Keratinocyte (primary cell): ENCODE measurements at regions not wholly inside any gene's neighbourhood (a gene's known extent, or its start where the extent isn't known, plus 50 kb on each side); places are given as distances from the start of the nearest gene placed in this dataset.

Experiments
- DNase-seq: peaks from one replicate; pipeline ENCODE4 v3.0.0-alpha.2; 2011; ENCODE audit warnings: low read depth, missing footprints, low spot score
- FAIRE-seq: peaks from 2 replicates; lab custom pipeline; 2011; peaks lifted over from hg19 to GRCh38; lab: Jason Lieb, UNC
- H2AFZ ChIP-seq: 2 replicates; pipeline ENCODE4 v1.6.0; 2012; ENCODE audit warnings: low read length, control low read depth, inconsistent platforms; ENCODE audit not compliant: control insufficient read depth
- H3K27ac ChIP-seq: 2 replicates; pipeline ENCODE4 v1.5.1; 2011; ENCODE audit warnings: low read length; ENCODE audit not compliant: control insufficient read depth, insufficient read depth
- H3K27me3 ChIP-seq: 3 replicates; pipeline ENCODE4 v1.6.0; 2011; ENCODE audit warnings: low read length; ENCODE audit not compliant: control insufficient read depth, insufficient read depth; ENCODE audit errors: extremely low read depth
- H3K36me3 ChIP-seq, 2 experiments: 2 replicates in 1 of 2; 3 replicates in 1 of 2; pipeline ENCODE4 v1.5.1; 2011; ENCODE audit warnings: low read length in 2 of 2, mild to moderate bottlenecking in 1 of 2; ENCODE audit not compliant: control insufficient read depth in 2 of 2, insufficient read depth in 2 of 2; ENCODE audit errors: extremely low read depth in 1 of 2
- H3K4me1 ChIP-seq: 3 replicates; pipeline ENCODE4 v1.5.1; 2011; ENCODE audit warnings: low read length; ENCODE audit not compliant: control insufficient read depth, insufficient read depth; ENCODE audit errors: extremely low read depth
- H3K4me2 ChIP-seq: 3 replicates; pipeline ENCODE4 v1.6.0; 2011; ENCODE audit warnings: low read depth, low read length; ENCODE audit not compliant: control insufficient read depth, insufficient read depth; ENCODE audit errors: extremely low read depth
- H3K4me3 ChIP-seq, 3 experiments: fragments of 200-600 bp in 1 of 3; sonication (generic) in 1 of 3; 2 replicates in 2 of 3; 3 replicates in 1 of 3; pipeline ENCODE4 v1.5.1; 2011 to 2016; ENCODE audit warnings: low read length in 3 of 3, mild to moderate bottlenecking in 3 of 3, control low read depth in 2 of 3, inconsistent platforms in 1 of 3, low read depth in 1 of 3, mixed read lengths in 1 of 3, mixed run types in 1 of 3, moderate library complexity in 1 of 3; ENCODE audit not compliant: control insufficient read depth in 2 of 3, insufficient read depth in 2 of 3; ENCODE audit errors: extremely low read depth in 1 of 3
- H3K79me2 ChIP-seq: 2 replicates; pipeline ENCODE4 v1.6.0; 2012; ENCODE audit warnings: low read length; ENCODE audit not compliant: control insufficient read depth, insufficient read depth
- H3K9ac ChIP-seq: 3 replicates; pipeline ENCODE4 v1.6.0; 2011; ENCODE audit warnings: low read length; ENCODE audit not compliant: control insufficient read depth, insufficient read depth; ENCODE audit errors: extremely low read depth
- H3K9me1 ChIP-seq: 3 replicates; pipeline ENCODE4 v1.6.0; 2011; ENCODE audit warnings: low read length; ENCODE audit not compliant: control insufficient read depth, insufficient read depth; ENCODE audit errors: extremely low read depth
- H3K9me3 ChIP-seq: 2 replicates; pipeline ENCODE4 v1.5.1; 2012; ENCODE audit warnings: low read depth, low read length; ENCODE audit not compliant: control insufficient read depth
- H4K20me1 ChIP-seq: 3 replicates; pipeline ENCODE4 v1.6.0; 2011; ENCODE audit warnings: low read length; ENCODE audit not compliant: control insufficient read depth, insufficient read depth; ENCODE audit errors: extremely low read depth
- EZH2 ChIP-seq: IDR thresholded peaks from one replicate; pipeline ENCODE4 v1.6.1; 2012; ENCODE audit warnings: inconsistent platforms, mild to moderate bottlenecking, low read length, moderate library complexity
- dilution Hi-C: fragments of 300-500 bp; cut with MboI; formaldehyde crosslinking; loops from one replicate; pipeline ENCODE4 v1.7.0; 2020; ENCODE audit warnings: low sequenced_read_pairs; ENCODE audit not compliant: extremely low pct_ligation_motif_present
- TF ChIP-seq, protein P1 (sequence below), 3 experiments: IDR thresholded peaks in 1 of 3; conservative IDR thresholded peaks in 1 of 3; optimal IDR thresholded peaks in 1 of 3; 2 replicates in 2 of 3; 3 replicates in 1 of 3; pipeline versions ENCODE3 to v1.5.1; 2011; ENCODE audit warnings: low read length in 3 of 3, mild to moderate bottlenecking in 3 of 3, moderate library complexity in 2 of 3, control low read depth in 1 of 3, inconsistent platforms in 1 of 3; ENCODE audit not compliant: insufficient read depth in 2 of 3; ENCODE audit errors: extremely low read depth in 1 of 3

DNA sequence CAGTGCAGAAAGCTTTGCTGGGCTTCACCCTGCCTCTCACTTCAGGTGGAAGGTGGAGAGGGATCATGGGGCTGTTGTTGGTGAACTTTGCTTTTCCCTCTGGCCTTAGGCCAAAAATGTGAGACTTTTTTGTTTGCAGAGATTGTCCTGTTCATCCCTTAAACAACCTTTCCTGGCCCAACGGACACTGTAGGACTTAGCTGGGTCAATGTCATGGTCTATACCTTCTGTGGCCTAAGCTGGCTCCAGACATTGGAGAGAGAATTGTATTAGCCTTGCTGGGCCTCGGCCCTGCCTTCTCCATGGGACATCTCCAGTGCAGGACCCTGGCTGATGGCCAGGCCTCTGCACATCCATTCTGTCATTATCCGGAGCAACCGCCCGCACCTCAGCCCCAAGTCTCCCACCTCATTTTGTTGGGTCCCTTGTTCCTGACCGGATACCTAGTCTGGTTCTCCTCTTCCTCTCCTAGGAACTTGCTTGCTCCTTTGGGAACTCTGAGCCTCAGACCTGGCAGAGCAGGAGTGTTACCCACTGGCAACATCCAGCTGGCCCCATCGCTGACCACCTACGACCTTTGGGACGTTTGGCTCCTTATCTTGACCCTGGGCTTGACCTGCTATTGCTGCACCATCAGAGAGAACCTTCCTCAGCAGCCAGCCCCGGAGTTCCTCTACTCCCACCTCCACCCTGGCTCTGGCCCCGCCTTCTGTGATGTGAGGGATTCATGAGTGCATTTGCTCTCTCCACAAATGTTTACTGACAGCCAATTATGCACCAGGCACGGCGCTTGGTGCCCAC lies 128.2 kb downstream of the BANF2 start:
- no peak for FAIRE-seq
- dilution Hi-C loops, result no loop called here

DNA sequence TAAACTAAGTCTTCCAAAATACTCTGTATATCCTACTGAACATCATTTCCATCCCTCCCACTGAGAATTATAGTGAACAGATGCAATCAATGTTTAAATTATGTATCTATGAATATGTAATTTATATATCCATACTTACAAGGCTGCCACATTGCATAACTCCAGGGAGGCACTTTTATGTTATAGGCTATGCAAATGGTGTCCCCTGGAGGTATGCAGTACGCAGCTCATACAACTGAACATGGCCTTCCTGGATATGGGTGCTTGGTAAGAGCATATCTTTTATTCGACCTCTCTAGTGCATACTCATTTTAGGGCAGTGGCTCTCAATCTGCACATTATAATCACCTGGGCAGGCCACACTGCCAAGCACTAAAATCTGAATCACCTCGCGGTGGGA lies 127.3 kb downstream of the BANF2 start:
- TF ChIP-seq, protein P1, sequence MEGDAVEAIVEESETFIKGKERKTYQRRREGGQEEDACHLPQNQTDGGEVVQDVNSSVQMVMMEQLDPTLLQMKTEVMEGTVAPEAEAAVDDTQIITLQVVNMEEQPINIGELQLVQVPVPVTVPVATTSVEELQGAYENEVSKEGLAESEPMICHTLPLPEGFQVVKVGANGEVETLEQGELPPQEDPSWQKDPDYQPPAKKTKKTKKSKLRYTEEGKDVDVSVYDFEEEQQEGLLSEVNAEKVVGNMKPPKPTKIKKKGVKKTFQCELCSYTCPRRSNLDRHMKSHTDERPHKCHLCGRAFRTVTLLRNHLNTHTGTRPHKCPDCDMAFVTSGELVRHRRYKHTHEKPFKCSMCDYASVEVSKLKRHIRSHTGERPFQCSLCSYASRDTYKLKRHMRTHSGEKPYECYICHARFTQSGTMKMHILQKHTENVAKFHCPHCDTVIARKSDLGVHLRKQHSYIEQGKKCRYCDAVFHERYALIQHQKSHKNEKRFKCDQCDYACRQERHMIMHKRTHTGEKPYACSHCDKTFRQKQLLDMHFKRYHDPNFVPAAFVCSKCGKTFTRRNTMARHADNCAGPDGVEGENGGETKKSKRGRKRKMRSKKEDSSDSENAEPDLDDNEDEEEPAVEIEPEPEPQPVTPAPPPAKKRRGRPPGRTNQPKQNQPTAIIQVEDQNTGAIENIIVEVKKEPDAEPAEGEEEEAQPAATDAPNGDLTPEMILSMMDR (optimal IDR thresholded peaks at IDR 0.05 in 1 of 3, IDR thresholded peaks at IDR 0.05 in 1 of 3, conservative IDR thresholded peaks at IDR 0.05 in 1 of 3; ENCODE audit: extremely low read depth in 1 of 3, insufficient read depth in 2 of 3, low read length in 3 of 3), result no peak
- TF ChIP-seq EZH2, result no peak
- Histone ChIP-seq H3K9ac (no peak overlapping the region), H4K20me1 (no peaks in the 10 kb centered on the region), H3K79me2 (no peaks in the 10 kb centered on the region), H3K4me1 (no peaks in the 10 kb centered on the region), H3K4me3 (no peak overlapping the region), H3K4me2 (no peak overlapping the region), H3K36me3 (no peaks in the 10 kb centered on the region), H3K27ac (no peak overlapping the region), H3K27me3 (no peaks in the 10 kb centered on the region), H3K9me3 (no peaks in the 10 kb centered on the region), H2AFZ (no peak overlapping the region), H3K9me1 (no peaks in the 10 kb centered on the region)
- no peak for FAIRE-seq
- no peak for DNase-seq
- dilution Hi-C loops, result no loop called here

More for the DNA sequence above, 128.2 kb downstream of the BANF2 start:
- Histone ChIP-seq H3K27ac (no peak overlapping the region), H4K20me1 (no peaks in the 10 kb centered on the region), H3K4me1 (no peaks in the 10 kb centered on the region), H3K4me3 (no peak overlapping the region), H3K79me2 (no peaks in the 10 kb centered on the region), H3K9me3 (no peaks in the 10 kb centered on the region), H3K27me3 (no peaks in the 10 kb centered on the region), H3K36me3 (no peaks in the 10 kb centered on the region), H2AFZ (no peak overlapping the region), H3K9me1 (no peaks in the 10 kb centered on the region), H3K9ac (no peak overlapping the region), H3K4me2 (no peak overlapping the region)
- no peak for DNase-seq
- TF ChIP-seq, protein P1 (optimal IDR thresholded peaks at IDR 0.05 in 1 of 3, IDR thresholded peaks at IDR 0.05 in 1 of 3, conservative IDR thresholded peaks at IDR 0.05 in 1 of 3; ENCODE audit: extremely low read depth in 1 of 3, insufficient read depth in 2 of 3, low read length in 3 of 3), result no peak
- TF ChIP-seq EZH2, result no peak
